ENCODE measurements at regions not wholly inside any gene's neighbourhood (a gene's known extent, or its start where the extent isn't known, plus 50 kb on each side); places are given as distances from the start of the nearest gene placed in this dataset.
"Not testable (repeated sequence)": the region's sequence is repeated elsewhere in the genome, so short reads cannot be mapped to it uniquely, and the experiment has no call there.

- no peak overlapping the region for H3K4me3 ChIP-seq
- DNase-seq = no peak
- in situ Hi-C loops (cut with MboI; ENCODE audit: low pct_ligation_motif_present in 1 of 4, low pct_unique_long_range_greater_than_20kb in 1 of 4, low sequenced_read_pairs in 3 of 4) = no loop called here
- no peak overlapping the region for H3K27ac ChIP-seq
- TF ChIP-seq POLR2A (IDR thresholded peaks at IDR 0.05) = no peak
- TF ChIP-seq EP300 (IDR thresholded peaks at IDR 0.05; ENCODE audit: low read depth) = no peak
- TF ChIP-seq POLR2AphosphoS5 (IDR thresholded peaks at IDR 0.05) = no peak
- TF ChIP-seq, protein P1, sequence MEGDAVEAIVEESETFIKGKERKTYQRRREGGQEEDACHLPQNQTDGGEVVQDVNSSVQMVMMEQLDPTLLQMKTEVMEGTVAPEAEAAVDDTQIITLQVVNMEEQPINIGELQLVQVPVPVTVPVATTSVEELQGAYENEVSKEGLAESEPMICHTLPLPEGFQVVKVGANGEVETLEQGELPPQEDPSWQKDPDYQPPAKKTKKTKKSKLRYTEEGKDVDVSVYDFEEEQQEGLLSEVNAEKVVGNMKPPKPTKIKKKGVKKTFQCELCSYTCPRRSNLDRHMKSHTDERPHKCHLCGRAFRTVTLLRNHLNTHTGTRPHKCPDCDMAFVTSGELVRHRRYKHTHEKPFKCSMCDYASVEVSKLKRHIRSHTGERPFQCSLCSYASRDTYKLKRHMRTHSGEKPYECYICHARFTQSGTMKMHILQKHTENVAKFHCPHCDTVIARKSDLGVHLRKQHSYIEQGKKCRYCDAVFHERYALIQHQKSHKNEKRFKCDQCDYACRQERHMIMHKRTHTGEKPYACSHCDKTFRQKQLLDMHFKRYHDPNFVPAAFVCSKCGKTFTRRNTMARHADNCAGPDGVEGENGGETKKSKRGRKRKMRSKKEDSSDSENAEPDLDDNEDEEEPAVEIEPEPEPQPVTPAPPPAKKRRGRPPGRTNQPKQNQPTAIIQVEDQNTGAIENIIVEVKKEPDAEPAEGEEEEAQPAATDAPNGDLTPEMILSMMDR (IDR thresholded peaks at IDR 0.05) = no peak
- intact Hi-C loops (cut with DNase I; ENCODE audit: low total_unique reads) = no loop called here
- 55% methylated on average over 1 of the region's 1 CpG; no CpG with 5 or more reads in 1 of the 2 donors for WGBS, 2 donors (ENCODE audit: low coverage in 1 of 2)
- no peaks in the 10 kb centered on the region for H3K4me1 ChIP-seq
- H3K27me3 ChIP-seq = no peaks in the 10 kb centered on the region
- no peaks in the 10 kb centered on the region for H3K9me3 ChIP-seq
- no peaks in the 10 kb centered on the region for H3K36me3 ChIP-seq
These were observed 84.2 kb downstream of the FOXF2 start for GRCh38 chr6:1473598-1473997.

GRCh38 chr6:1474205-1474604, 84.8 kb downstream of the FOXF2 start:
- Histone ChIP-seq H3K4me1 (no peaks in the 10 kb centered on the region), H3K9me3 (no peaks in the 10 kb centered on the region), H3K27ac (no peak overlapping the region), H3K27me3 (no peaks in the 10 kb centered on the region), H3K4me3 (no peak overlapping the region), H3K36me3 (no peaks in the 10 kb centered on the region)
- in situ Hi-C loops (cut with MboI; ENCODE audit: low pct_ligation_motif_present in 1 of 4, low pct_unique_long_range_greater_than_20kb in 1 of 4, low sequenced_read_pairs in 3 of 4) = no loop called here
- no peak for DNase-seq
- 84 to 92% methylated on average over 4 of the region's 4 CpGs for WGBS, 2 donors (ENCODE audit: low coverage in 1 of 2)
- TF ChIP-seq POLR2AphosphoS5 (IDR thresholded peaks at IDR 0.05) (no peak), EP300 (IDR thresholded peaks at IDR 0.05; ENCODE audit: low read depth) (no peak), POLR2A (IDR thresholded peaks at IDR 0.05) (no peak)
- TF ChIP-seq, protein P1 (IDR thresholded peaks at IDR 0.05) = no peak
- intact Hi-C loops (cut with DNase I; ENCODE audit: low total_unique reads) = no loop called here

GRCh38 chr6:1475174-1475573, 85.8 kb downstream of the FOXF2 start:
- Histone ChIP-seq H3K36me3 (no peaks in the 10 kb centered on the region), H3K27ac (no peak overlapping the region), H3K9me3 (no peaks in the 10 kb centered on the region), H3K4me3 (no peak overlapping the region), H3K27me3 (no peaks in the 10 kb centered on the region), H3K4me1 (no peaks in the 10 kb centered on the region)
- in situ Hi-C loops (cut with MboI; ENCODE audit: low pct_ligation_motif_present in 1 of 4, low pct_unique_long_range_greater_than_20kb in 1 of 4, low sequenced_read_pairs in 3 of 4) = no loop called here
- WGBS, 2 donors (ENCODE audit: low coverage in 1 of 2) = 50 to 57% methylated on average over 1 of the region's 1 CpG
- intact Hi-C loops (cut with DNase I; ENCODE audit: low total_unique reads) = no loop called here
- DNase-seq = no peak
- TF ChIP-seq POLR2A (IDR thresholded peaks at IDR 0.05) (no peak), POLR2AphosphoS5 (IDR thresholded peaks at IDR 0.05) (no peak)

- Histone ChIP-seq H3K4me3 (no peak overlapping the region), H3K27ac (no peak overlapping the region), H3K4me1 (no peaks in the 10 kb centered on the region), H3K27me3 (no peaks in the 10 kb centered on the region), H3K9me3 (no peaks in the 10 kb centered on the region), H3K36me3 (no peaks in the 10 kb centered on the region)
- in situ Hi-C loops (cut with MboI; ENCODE audit: low pct_ligation_motif_present in 1 of 4, low pct_unique_long_range_greater_than_20kb in 1 of 4, low sequenced_read_pairs in 3 of 4) = no loop called here
- no peak for DNase-seq
- intact Hi-C loops (cut with DNase I; ENCODE audit: low total_unique reads) = no loop called here
- 75 to 82% methylated on average over 11 of the region's 11 CpGs for WGBS, 2 donors (ENCODE audit: low coverage in 1 of 2)
- TF ChIP-seq, protein P1 (IDR thresholded peaks at IDR 0.05) = no peak
These were observed 88.2 kb downstream of the FOXF2 start for GRCh38 chr6:1477432-1478090.

DNA sequence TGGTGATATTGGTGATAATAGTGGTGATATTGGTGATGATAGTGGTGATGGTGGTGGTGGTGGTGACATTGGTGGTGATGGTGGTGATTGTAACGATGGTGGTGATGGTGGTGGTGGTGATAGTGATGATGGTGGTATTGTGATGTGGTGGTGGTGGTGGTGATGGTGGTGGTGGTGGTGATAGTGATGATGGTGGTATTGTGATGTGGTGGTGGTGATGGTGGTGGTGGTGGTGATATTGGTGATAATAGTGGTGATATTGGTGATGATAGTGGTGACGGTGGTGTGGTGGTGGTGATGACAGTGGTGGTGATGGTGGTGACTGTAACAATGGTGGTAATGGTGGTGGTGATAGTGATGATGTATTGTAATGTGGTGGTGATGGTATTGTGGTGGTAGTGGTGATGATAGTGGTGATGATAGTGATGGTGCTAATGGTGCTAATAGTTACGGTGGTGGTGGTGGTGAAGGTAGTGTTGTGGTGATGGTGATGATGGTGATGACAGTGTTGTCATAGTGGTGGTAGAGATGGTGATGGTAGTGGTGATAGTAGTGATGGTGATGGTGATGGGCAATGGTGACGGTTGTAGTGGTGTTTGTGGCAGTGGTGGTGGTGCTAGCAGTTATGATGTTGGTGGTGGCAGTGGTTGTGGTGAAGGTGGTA, 88.9 kb downstream of the FOXF2 start:
- 78 to 100% methylated on average over 3 to 4 of the region's 4 CpGs for WGBS, 2 donors (ENCODE audit: low coverage in 1 of 2)
- intact Hi-C loops (cut with DNase I; ENCODE audit: low total_unique reads); H3K4me1 ChIP-seq; in situ Hi-C loops (cut with MboI; ENCODE audit: low pct_ligation_motif_present in 1 of 4, low pct_unique_long_range_greater_than_20kb in 1 of 4, low sequenced_read_pairs in 3 of 4); H3K27me3 ChIP-seq; H3K4me3 ChIP-seq; H3K9me3 ChIP-seq; DNase-seq; H3K27ac ChIP-seq; H3K36me3 ChIP-seq: not testable (repeated sequence)
